GM03348 (cell line): ENCODE measurements at regions not wholly inside any gene's neighbourhood (a gene's known extent, or its start where the extent isn't known, plus 50 kb on each side); places are given as distances from the start of the nearest gene placed in this dataset.
"Not testable (repeated sequence)": the region's sequence is repeated elsewhere in the genome, so short reads cannot be mapped to it uniquely, and the experiment has no call there.

Experiments
- DNase-seq: peaks from one replicate; pipeline ENCODE4 v3.0.0; 2012; ENCODE audit warnings: low spot score

- DNase-seq, result no peak
Measured at GRCh38 chr7:9071160-9071762, 637.9 kb downstream of the NXPH1 start.

DNA sequence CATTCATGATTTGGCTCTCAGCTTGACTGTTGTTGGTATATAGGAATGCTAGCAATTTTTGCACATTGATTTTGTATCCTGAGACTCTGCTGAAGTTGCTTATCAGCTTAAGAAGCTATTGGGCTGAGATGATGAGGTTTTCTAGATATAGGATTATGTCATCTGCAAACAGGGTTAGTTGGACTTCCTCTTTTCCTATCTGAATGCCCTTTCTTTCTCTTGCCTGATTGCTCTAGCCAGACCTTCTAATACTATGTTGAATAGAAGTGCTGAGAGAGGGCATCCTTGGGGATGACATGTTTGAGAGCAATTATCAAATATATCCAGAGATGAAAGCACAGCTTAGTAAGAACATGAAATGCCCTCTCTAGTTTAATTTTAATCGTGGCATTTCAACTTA lies 642.4 kb downstream of the NXPH1 start:
- not testable (repeated sequence) for DNase-seq

DNA sequence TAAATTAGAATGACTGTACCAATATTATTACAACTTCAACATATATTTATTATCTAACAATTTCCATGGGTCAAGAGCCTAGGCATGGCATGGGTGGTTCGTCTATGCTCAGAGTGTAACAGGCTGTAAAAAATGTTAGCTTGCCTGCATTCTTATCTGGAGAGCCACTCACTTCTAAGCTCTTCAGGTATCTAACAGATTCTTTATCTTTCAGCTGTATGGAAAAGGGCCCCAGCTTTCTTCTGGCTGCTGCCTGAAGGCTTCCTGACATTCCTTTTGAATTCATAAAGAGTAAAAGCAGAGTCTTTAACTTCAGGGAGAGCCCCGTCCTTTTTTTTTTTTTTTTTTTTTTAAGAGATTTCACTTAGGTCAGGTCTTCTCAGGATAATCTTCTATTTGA lies 648.8 kb downstream of the NXPH1 start:
- no peak for DNase-seq

DNA sequence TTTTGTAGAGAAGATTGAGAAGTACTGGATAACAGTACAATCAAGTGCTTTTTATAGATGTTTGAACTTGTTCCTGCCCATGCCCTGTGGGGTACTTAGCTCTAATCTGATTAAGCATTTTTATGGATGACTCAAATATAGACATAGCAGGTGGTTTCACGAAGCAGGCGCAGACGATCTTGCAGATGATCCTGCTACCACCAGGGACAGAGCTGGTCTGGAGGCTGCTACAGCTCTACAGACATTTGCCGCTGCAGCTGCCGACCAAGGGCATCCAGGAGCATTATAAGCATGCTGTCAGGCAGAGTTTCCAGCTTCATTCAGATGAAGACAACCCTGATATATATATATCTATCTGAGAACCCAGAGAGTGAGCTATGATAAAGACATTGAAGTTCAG lies 650.4 kb downstream of the NXPH1 start:
- no peak for DNase-seq

GRCh38 chr7:9091282-9091681 lies 657.9 kb downstream of the NXPH1 start:
- DNase-seq, result no peak

DNA sequence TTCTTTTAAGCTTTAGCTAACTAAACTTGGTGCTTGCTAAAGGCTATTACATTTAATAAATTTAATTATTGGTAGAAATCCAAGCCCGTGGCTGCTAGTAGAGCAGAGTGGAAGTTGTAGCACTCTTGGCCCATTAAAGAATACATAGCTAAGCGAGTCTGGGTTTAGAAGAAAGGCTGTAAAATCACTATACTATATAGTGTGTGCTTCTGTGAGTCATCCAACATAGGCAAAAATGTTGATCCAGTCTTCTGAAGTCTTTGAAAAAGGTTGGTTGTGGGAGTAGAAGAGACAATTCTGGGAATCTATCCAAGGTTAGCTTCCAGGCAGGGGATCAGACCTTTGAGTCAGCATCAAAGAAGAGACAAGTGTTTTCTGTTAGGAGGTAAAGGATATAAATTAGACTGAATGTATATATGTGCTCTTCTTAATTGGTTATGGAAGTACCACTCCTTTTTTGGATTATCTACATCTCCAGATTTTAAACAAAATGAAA lies 664.2 kb downstream of the NXPH1 start:
- DNase-seq, result no peak

DNA sequence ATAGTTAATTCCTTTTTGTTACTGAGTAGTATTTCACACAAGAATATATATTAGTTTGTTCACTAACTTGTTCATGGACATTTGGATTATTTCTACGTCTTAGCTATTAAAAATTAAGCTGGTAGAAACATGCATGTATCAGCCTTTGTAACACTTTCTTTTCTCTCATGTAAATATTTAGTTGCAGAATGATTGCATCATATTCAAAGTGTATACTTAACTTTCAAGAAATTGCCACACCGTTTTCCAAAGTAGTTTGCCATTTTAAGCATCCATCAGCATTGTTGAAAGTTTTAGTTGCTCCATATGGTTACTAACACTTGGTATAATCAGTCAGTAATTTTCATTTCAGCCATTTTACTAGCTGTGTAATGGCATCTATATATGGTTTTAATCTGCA lies 666.9 kb downstream of the NXPH1 start:
- no peak for DNase-seq

- no peak for DNase-seq
Measured at GRCh38 chr7:9102846-9103245, 669.4 kb downstream of the NXPH1 start.

GRCh38 chr7:9106747-9107146 lies 673.3 kb downstream of the NXPH1 start:
- DNase-seq, result no peak

GRCh38 chr7:9120331-9120730 lies 686.9 kb downstream of the NXPH1 start:
- no peak for DNase-seq

GRCh38 chr7:9124320-9124719 lies 690.9 kb downstream of the NXPH1 start:
- no peak for DNase-seq

DNA sequence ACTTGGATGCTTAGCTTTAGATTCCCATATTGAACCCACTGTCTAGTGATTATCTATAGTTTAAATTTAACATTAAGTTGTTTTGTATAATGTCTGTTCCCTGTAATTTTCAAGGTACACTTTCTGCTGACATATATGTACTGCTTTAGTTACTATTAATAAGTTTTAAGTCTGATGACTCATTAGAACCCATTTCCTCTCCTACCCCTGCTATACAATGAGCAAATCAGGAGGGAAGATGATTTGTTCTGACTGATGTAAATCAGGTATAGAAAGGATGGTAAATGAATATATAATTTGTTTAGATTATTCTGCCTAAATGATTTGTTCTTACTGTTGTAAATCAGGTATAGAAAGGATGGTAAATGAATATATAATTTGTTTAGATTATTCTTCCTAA lies 691.8 kb downstream of the NXPH1 start:
- DNase-seq, result no peak

- DNase-seq, result no peak
Measured at GRCh38 chr7:9127901-9128300, 694.5 kb downstream of the NXPH1 start.

GRCh38 chr7:9148687-9149086 lies 715.3 kb downstream of the NXPH1 start:
- no peak for DNase-seq

DNA sequence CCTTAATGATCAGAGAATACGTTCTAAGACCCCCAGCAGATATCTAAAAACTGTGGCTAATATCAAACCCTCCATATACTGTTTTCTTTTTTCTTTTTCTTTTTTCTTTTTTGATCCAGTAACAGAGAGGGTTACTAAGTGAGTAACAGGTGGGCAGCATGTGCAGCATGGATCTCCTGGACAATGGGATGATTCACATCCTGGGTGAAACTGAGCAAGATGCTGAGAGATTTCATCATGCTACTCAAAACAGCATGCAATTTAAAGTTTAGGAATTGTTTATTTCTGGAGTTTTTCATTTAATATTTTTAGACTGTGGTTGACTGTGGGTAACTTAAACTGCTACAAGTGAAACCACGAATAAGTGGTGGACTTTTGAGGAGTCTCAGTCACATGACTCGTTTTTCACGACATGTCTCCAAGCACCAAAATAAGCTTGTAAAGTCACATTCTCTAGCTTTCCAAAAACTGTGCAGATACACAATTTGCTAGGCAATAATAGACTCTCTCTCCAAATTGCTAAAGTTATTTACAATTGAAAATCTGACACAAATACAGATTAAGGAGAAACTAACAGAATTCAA lies 716.2 kb downstream of the NXPH1 start:
- DNase-seq, result no peak

DNA sequence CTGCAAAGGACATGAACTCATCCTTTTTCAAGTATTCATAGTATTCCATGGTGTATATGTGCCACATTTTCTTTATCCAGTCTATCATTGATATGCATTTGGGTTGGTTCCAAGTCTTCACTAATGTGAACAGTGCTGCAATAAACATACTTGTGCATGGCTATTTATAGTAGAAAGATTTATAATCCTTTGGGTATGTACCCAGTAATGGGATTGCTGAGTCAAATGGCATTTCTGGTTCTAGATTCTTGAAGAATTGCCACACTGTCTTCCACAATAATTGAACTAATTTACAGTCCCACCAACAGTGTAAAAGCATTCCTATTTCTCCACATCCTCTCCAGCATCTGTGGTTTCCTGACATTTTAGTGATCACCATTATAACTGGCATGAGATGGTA lies 730.3 kb downstream of the NXPH1 start:
- not testable (repeated sequence) for DNase-seq

DNA sequence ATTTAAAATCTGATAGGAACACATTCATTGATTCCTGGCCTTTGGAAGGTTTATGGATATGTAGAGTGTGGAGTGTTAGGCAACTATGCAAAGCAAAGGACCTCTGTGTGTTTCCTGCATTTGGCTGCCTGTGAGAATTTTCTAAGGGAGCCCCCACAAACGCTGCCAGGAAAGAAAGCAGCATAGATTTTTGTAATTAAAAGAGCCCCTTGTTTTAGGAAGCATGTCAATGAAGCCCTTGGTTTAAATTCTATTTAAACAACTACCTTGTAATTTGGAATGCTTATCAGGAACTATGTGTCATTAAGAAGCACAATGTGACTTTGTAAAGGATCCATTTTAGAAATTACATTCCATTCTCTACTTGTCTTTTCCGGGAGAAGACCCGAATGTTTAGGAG lies 742.5 kb downstream of the NXPH1 start:
- no peak for DNase-seq

- no peak for DNase-seq
Measured at GRCh38 chr7:9181356-9181755, 747.9 kb downstream of the NXPH1 start.

DNA sequence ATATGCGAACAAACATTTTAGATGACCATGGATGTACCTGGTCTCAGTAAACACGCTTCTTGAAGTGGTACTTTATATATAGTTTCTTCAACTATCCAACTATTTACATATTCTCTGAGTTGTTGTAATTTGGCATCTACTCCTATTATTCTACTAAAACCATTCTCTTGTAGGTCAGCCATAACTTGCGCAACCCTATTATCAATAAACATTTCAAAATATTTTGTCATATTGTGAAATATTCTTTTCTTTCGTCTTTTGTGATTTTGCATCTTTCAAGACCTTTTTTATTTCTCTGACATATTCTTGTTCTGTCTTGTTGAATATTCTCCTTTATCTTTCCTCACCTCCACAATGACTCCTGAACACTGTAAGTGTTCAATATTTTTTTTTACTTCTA lies 753.3 kb downstream of the NXPH1 start:
- DNase-seq, result no peak

DNA sequence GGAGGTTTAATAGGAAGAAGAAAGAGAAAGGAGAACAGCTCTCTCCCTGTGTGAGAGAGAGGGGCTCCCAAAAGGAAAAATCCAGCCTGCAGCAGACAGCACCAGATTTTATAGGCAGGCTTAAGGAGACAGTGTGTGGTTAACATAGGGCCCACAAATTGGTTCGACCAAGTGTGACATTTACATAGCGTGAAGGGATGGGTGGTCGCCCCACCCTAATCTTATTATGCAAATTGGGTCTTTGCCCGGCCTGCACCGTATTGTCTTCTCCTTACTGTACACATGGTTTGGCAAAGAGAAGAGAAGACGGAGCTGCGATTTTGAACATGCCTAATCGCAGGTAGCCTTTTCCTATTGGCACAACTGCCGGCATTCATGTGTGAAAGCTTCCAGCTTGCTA lies 756.3 kb downstream of the NXPH1 start:
- no peak for DNase-seq

GRCh38 chr7:9192969-9193368 lies 759.6 kb downstream of the NXPH1 start:
- no peak for DNase-seq

DNA sequence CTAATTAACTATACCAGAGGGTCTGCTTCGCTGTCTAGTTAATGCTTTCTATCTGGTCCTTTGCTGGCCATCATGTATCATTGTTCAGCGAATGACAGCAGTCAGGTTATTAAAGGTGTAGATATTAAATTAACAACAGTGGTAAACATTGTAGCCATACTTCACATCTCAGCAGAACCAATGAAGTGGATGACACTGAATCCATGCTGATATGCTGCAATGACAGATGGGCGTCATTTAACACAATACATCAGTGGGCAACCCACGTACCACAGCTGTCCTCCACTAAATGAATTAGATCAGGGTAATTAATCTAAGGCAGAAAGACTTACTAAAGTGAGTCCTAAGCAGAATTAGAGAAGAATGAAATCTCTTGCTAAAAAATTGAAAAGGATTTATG lies 767.2 kb downstream of the NXPH1 start:
- DNase-seq, result no peak

DNA sequence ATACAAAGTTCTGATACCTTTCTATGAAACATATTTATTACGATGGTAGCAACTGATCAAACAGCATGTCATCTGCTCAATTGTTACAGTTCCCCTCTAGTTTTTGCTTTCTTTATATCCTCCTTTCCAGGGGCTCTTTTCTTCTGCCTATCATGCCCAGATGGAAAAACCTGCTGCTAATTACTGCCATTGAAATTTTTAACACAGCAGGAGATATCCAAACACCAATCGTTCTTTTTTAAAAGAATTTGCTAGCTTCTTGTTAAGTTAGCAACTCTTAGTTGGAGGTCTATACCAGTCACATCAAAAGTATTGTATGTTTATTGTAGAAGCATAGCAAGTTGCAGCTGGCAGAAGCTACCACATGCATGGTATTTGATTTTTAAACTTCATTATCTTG lies 768.5 kb downstream of the NXPH1 start:
- DNase-seq, result no peak

DNA sequence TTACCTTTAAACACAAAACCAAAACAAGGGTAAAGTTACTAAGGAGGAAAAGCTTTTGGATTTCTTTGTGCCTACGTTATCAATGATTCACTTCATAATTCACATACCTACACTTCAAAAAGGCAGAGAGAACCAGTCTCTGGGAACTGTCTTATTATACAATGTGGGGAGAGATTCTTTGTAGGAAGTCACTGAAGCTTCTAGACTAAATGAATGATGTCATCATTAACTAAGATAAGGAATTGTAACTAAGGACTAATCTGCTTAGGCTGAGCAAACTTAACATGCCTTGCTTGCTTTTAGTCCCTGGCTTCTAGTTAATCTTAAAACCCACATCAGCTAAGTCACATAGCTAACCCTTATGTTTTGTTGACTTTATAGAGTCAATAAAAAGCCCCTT lies 771.2 kb downstream of the NXPH1 start:
- no peak for DNase-seq
